VCaP (cell line): ENCODE measurements at regions not wholly inside any gene's neighbourhood (a gene's known extent, or its start where the extent isn't known, plus 50 kb on each side); places are given as distances from the start of the nearest gene placed in this dataset.

Experiments
- H3K27ac ChIP-seq: fragments of 450-650 bp; 2 replicates; pipeline ENCODE4 v1.5.1; 2017
- TF ChIP-seq, protein P1 (sequence below): fragments of 450-650 bp; conservative IDR thresholded peaks from 2 replicates; pipeline ENCODE4 v1.5.1; 2017; ENCODE audit warnings: mild to moderate bottlenecking, moderate library complexity

DNA sequence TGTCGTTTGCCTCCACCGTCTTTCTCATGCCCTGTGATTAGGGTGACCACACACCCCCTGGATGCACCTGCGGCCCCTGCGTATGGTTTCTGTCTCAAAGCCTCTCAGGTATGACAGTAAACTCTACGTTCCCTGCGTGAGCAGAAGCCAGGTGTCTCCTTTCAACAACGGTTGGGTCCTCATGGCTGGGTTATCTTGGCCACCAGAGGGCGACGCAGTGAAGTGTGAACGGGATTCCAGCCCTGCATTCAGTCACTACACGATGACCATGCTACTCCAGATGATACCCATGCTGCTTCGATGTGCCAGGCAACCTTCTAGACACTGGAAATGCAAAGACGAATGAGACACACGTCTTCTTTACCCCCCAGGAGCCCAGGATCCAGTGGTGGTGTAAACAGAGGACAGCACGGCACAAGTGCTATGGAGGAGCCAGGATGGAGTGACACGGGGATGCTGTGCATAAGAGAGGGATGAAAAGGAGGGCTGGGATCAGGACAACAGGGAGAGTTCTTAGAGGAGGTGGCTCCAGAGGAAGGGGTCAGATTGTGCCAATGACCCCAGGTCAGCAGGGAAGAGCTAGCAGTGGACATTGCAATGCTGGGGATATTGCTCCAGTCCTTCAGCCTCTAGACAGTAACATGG lies 228.1 kb upstream of the PFKP start:
- TF ChIP-seq, protein P1, sequence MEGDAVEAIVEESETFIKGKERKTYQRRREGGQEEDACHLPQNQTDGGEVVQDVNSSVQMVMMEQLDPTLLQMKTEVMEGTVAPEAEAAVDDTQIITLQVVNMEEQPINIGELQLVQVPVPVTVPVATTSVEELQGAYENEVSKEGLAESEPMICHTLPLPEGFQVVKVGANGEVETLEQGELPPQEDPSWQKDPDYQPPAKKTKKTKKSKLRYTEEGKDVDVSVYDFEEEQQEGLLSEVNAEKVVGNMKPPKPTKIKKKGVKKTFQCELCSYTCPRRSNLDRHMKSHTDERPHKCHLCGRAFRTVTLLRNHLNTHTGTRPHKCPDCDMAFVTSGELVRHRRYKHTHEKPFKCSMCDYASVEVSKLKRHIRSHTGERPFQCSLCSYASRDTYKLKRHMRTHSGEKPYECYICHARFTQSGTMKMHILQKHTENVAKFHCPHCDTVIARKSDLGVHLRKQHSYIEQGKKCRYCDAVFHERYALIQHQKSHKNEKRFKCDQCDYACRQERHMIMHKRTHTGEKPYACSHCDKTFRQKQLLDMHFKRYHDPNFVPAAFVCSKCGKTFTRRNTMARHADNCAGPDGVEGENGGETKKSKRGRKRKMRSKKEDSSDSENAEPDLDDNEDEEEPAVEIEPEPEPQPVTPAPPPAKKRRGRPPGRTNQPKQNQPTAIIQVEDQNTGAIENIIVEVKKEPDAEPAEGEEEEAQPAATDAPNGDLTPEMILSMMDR, result peak; percentile 75
- no peak overlapping the region for H3K27ac ChIP-seq

DNA sequence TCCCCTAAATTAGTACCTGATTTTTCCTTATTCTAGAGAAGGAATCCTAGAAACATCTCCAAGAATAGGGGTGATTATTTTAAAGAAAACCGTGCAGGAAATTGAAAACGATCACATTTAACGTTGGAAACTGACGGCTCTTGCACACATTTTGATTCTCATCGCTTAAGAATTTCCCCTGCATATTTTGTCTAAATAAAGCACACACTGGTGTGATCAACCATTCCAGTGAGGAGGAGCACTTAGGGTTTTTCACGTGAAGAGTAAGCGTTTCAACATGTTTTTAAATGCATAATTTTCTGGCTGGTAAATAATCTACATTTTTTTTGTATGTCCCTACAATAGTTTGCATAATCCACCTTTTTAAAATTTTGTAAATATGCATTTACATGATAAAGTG lies 229.7 kb upstream of the PFKP start:
- no peak overlapping the region for H3K27ac ChIP-seq
- TF ChIP-seq, protein P1, result no peak

DNA sequence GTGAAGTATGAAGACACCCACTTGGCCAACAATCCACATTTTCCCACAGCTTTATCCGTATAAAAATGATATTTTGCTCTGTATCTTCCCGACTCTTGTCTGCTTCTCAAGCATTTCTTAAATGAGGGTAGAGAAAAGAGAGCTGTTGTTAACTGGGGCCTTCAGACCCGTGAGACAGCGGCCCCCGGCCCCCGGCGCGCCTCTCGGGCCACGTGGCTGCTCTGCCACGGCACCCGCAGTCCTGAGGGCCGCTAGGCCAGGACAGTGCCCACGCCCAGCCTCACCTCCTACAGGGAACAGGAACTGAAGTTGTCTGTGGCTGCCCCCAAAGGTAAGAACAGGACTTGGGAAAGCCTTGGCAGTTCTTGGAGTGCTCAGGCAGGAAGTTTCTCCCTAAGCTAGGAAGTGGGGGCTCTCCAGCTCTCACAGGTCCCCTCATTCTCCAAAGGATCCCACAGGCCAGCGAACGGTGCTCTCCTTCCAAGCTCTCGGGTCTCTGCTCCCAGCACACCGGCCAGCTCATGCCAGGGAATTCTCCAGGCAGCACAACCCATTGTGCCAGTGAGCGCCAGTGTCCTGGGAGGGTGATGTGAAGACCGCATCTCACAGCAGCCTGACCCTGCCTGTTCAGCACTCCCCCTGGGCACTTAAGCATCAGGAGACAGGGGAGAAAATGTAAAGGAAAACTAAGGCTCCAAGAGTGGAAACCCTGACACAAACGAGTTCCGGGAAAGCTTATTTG lies 230.3 kb upstream of the PFKP start:
- TF ChIP-seq, protein P1, result no peak
- no peak overlapping the region for H3K27ac ChIP-seq

DNA sequence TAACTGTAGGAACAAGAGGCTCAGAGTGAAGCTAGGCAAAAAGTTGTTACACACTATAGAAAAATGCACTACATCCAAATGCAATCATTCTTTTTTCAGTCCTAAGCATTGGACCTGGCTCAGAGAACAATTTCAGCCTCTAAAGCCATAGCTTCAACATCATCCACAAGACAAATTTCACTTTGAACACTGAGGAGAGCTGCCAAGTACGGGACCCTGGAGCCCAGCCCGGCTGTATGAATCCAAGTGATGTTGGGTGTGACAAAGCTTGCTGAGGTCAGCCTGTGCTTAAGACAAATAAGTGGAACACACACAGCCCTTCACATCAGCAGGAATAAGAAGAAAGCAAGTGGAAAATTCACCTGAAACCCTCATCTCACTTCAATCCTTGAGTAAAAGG lies 233.1 kb upstream of the PFKP start:
- no peak overlapping the region for H3K27ac ChIP-seq
- TF ChIP-seq, protein P1, result no peak

DNA sequence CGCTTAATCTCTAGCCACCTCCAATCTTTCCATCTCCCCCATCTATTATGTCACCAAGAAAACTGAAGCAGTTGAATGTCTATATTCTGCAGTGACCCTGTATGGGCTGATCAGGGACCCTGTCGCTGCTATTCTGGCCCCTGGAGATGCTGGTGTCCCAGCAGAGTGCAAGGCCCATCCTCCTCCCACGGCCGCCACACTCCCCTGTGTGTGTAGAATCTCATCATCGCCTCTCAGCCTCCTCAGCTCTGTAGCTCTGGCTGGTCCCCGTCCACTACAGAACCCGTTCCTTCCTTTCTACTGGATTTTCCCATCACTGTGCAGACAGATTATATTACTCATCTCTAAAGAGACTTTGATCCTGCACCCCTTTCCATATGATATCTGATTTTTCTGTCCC lies 235.8 kb upstream of the PFKP start:
- TF ChIP-seq, protein P1, result no peak
- no peak overlapping the region for H3K27ac ChIP-seq

DNA sequence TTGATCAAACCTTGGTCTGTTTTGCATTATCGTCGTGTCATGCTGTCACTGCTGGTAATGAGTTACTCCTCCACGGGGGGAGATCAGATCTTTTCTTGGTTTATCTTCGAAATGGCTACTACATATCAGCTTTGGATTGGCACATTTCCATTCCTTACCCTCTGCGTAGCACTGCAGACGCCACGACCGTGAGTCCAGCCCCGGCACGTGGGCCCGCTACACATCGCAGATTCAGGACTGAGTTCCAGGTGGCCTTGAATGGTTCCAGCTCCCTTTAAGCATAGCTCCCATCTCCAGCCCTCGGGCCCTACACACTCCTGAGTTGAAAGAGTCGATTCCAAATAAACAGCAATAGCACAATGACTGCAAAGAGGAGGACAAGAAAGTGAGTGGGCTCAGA lies 238.6 kb upstream of the PFKP start:
- TF ChIP-seq, protein P1, result no peak
- H3K27ac ChIP-seq, result no peak overlapping the region

DNA sequence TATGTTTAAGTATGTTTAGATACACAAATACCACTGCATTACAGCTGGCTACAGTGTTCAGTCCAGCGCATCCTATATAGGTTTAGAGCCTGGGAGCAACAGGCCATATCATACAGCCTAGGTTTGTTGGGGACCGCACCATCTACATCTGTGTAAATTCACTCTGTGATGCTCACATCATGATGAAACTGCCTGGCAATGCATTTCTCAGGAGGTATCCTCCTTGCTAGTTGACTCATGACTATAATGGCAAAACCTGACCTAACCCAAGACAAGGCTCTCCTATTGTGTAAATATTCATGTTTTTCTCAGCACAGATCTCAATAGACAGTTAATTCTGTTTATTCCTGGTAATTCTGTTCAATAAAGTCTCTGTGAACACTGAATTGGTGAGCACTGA lies 240.7 kb upstream of the PFKP start:
- no peak overlapping the region for H3K27ac ChIP-seq
- TF ChIP-seq, protein P1, result no peak
